ENCODE measurements at regions not wholly inside any gene's neighbourhood (a gene's known extent, or its start where the extent isn't known, plus 50 kb on each side); places are given as distances from the start of the nearest gene placed in this dataset.

- Histone ChIP-seq H3K9me3 (replicated peaks in 1 of 3) (no peaks in the 10 kb centered on the region), H3K27ac (no peak overlapping the region), H3K4me3 (no peak overlapping the region), H3K4me1 (replicated peaks in 1 of 2) (no peaks in the 10 kb centered on the region), H3K36me3 (replicated peaks in 1 of 2) (no peaks in the 10 kb centered on the region), H3K27me3 (no peaks in the 10 kb centered on the region)
- WGBS, 4 donors = 38 to 59% (median 45%) methylated on average over 3 of the region's 3 CpGs
- intact Hi-C loops (cut with DNase I) = no loop called here
- TF ChIP-seq CTCF (IDR thresholded peaks at IDR 0.05) (no peak), POLR2A (IDR thresholded peaks at IDR 0.05) (no peak)
- no peak for DNase-seq
Measured at GRCh38 chr11:23594755-23595154, 734.5 kb upstream of the CCDC179 start.

GRCh38 chr11:23604966-23605365 lies 744.7 kb upstream of the CCDC179 start:
- no peak overlapping the region for H3K27ac ChIP-seq
- H3K4me1 ChIP-seq (replicated peaks in 1 of 2) = no peaks in the 10 kb centered on the region
- intact Hi-C loops (cut with DNase I) = no loop called here
- WGBS, 4 donors = 74 to 82% (median 80%) methylated on average over 3 of the region's 3 CpGs
- no peaks in the 10 kb centered on the region for H3K27me3 ChIP-seq
- no peaks in the 10 kb centered on the region for H3K36me3 ChIP-seq (replicated peaks in 1 of 2)
- DNase-seq = no peak
- H3K9me3 ChIP-seq (replicated peaks in 1 of 3) = no peaks in the 10 kb centered on the region
- no peak for TF ChIP-seq POLR2A (IDR thresholded peaks at IDR 0.05)
- TF ChIP-seq CTCF (IDR thresholded peaks at IDR 0.05) = no peak
- no peak overlapping the region for H3K4me3 ChIP-seq

GRCh38 chr11:23606191-23606590 lies 745.9 kb upstream of the CCDC179 start:
- TF ChIP-seq CTCF (IDR thresholded peaks at IDR 0.05) = no peak
- no peak for TF ChIP-seq POLR2A (IDR thresholded peaks at IDR 0.05)
- H3K9me3 ChIP-seq (replicated peaks in 1 of 3) = no peaks in the 10 kb centered on the region
- no peaks in the 10 kb centered on the region for H3K4me1 ChIP-seq (replicated peaks in 1 of 2)
- DNase-seq = no peak
- no peak overlapping the region for H3K27ac ChIP-seq
- no peak overlapping the region for H3K4me3 ChIP-seq
- no peaks in the 10 kb centered on the region for H3K36me3 ChIP-seq (replicated peaks in 1 of 2)
- no peaks in the 10 kb centered on the region for H3K27me3 ChIP-seq
- 64 to 79% (median 67%) methylated on average over 1 of the region's 1 CpG for WGBS, 4 donors
- intact Hi-C loops (cut with DNase I) = no loop called here

GRCh38 chr11:23611726-23612125 lies 751.5 kb upstream of the CCDC179 start:
- Histone ChIP-seq H3K27ac (no peak overlapping the region), H3K4me3 (no peak overlapping the region), H3K4me1 (replicated peaks in 1 of 2) (no peaks in the 10 kb centered on the region), H3K27me3 (no peaks in the 10 kb centered on the region), H3K9me3 (replicated peaks in 1 of 3) (no peaks in the 10 kb centered on the region), H3K36me3 (replicated peaks in 1 of 2) (no peaks in the 10 kb centered on the region)
- WGBS, 4 donors = 79 to 93% (median 86%) methylated on average over 3 of the region's 3 CpGs
- no peak for TF ChIP-seq POLR2A (IDR thresholded peaks at IDR 0.05)
- no peak for DNase-seq
- intact Hi-C loops (cut with DNase I) = no loop called here

- Histone ChIP-seq H3K4me1 (replicated peaks in 1 of 2) (no peaks in the 10 kb centered on the region), H3K36me3 (replicated peaks in 1 of 2) (no peaks in the 10 kb centered on the region), H3K4me3 (no peak overlapping the region), H3K27me3 (no peaks in the 10 kb centered on the region), H3K9me3 (replicated peaks in 1 of 3) (no peaks in the 10 kb centered on the region), H3K27ac (no peak overlapping the region)
- intact Hi-C loops (cut with DNase I) = no loop called here
- TF ChIP-seq CTCF (IDR thresholded peaks at IDR 0.05) (no peak), POLR2A (IDR thresholded peaks at IDR 0.05) (no peak)
- no peak for DNase-seq
Measured at GRCh38 chr11:23620617-23621016, 760.3 kb upstream of the CCDC179 start.
